Effector memory CD4-positive, alpha-beta T cell (primary cell): ENCODE measurements at regions not wholly inside any gene's neighbourhood (a gene's known extent, or its start where the extent isn't known, plus 50 kb on each side); places are given as distances from the start of the nearest gene placed in this dataset.

Experiments used
- DNase-seq, 3 donors: peaks; one replicate each; pipeline ENCODE4 v3.0.0-alpha.2; 2020
- H3K27ac ChIP-seq: 2 replicates; pipeline ENCODE4 v1.7.0; 2013; ENCODE audit warnings: mild to moderate bottlenecking, low read length, moderate library complexity; ENCODE audit not compliant: insufficient read depth, poor library complexity, severe bottlenecking
- H3K27me3 ChIP-seq: replicated peaks from 2 replicates; pipeline ENCODE4 v1.7.0; 2013; ENCODE audit warnings: mild to moderate bottlenecking, low read length; ENCODE audit not compliant: insufficient read depth, control insufficient read depth, poor library complexity, severe bottlenecking
- H3K36me3 ChIP-seq: 2 replicates; pipeline ENCODE4 v1.7.0; 2013; ENCODE audit warnings: mild to moderate bottlenecking, low read length, moderate library complexity; ENCODE audit not compliant: control insufficient read depth, insufficient read depth
- H3K4me1 ChIP-seq: 2 replicates; pipeline ENCODE4 v1.7.0; 2013; ENCODE audit warnings: low read length, mild to moderate bottlenecking; ENCODE audit not compliant: control insufficient read depth, insufficient read depth, poor library complexity, severe bottlenecking
- H3K4me3 ChIP-seq: 2 replicates; pipeline ENCODE4 v1.7.0; 2013; ENCODE audit warnings: low read length, low read depth, mild to moderate bottlenecking; ENCODE audit not compliant: insufficient read depth, poor library complexity, severe bottlenecking
- H3K9me3 ChIP-seq: 2 replicates; pipeline ENCODE4 v1.7.0; 2013; ENCODE audit warnings: mild to moderate bottlenecking, low read length, moderate library complexity; ENCODE audit not compliant: control insufficient read depth

- Histone ChIP-seq H3K36me3 (no peaks in the 10 kb centered on the region), H3K4me3 (no peak overlapping the region), H3K4me1 (no peaks in the 10 kb centered on the region), H3K27ac (no peak overlapping the region), H3K27me3 (no peaks in the 10 kb centered on the region), H3K9me3 (no peaks in the 10 kb centered on the region)
- no peak for DNase-seq
Measured at GRCh38 chr16:79848719-79849118, 248.2 kb upstream of the MAF start.

GRCh38 chr16:79847569-79847968 lies 247.0 kb upstream of the MAF start:
- H3K27me3 ChIP-seq = no peaks in the 10 kb centered on the region
- H3K27ac ChIP-seq = no peak overlapping the region
- H3K4me1 ChIP-seq = no peaks in the 10 kb centered on the region
- H3K9me3 ChIP-seq = no peaks in the 10 kb centered on the region
- H3K4me3 ChIP-seq = no peak overlapping the region
- DNase-seq = no peak
- H3K36me3 ChIP-seq = no peaks in the 10 kb centered on the region

GRCh38 chr16:79847101-79847500 lies 246.6 kb upstream of the MAF start:
- Histone ChIP-seq H3K4me1 (no peaks in the 10 kb centered on the region), H3K9me3 (no peaks in the 10 kb centered on the region), H3K27me3 (no peaks in the 10 kb centered on the region), H3K27ac (no peak overlapping the region), H3K36me3 (no peaks in the 10 kb centered on the region), H3K4me3 (no peak overlapping the region)
- DNase-seq = no peak

- no peak for DNase-seq
- Histone ChIP-seq H3K4me1 (no peaks in the 10 kb centered on the region), H3K27me3 (no peaks in the 10 kb centered on the region), H3K27ac (no peak overlapping the region), H3K4me3 (no peak overlapping the region), H3K36me3 (no peaks in the 10 kb centered on the region), H3K9me3 (no peaks in the 10 kb centered on the region)
Measured at GRCh38 chr16:79845734-79846135, 245.2 kb upstream of the MAF start.

- Histone ChIP-seq H3K4me1 (no peaks in the 10 kb centered on the region), H3K4me3 (no peak overlapping the region), H3K9me3 (no peaks in the 10 kb centered on the region), H3K27me3 (no peaks in the 10 kb centered on the region), H3K36me3 (no peaks in the 10 kb centered on the region), H3K27ac (no peak overlapping the region)
- DNase-seq = no peak
Measured at GRCh38 chr16:79845033-79845733, 244.6 kb upstream of the MAF start.

- no peak for DNase-seq
- no peaks in the 10 kb centered on the region for H3K9me3 ChIP-seq
Measured at GRCh38 chr16:79844603-79845002, 244.1 kb upstream of the MAF start.

GRCh38 chr16:79843631-79844043 lies 243.1 kb upstream of the MAF start:
- H3K27me3 ChIP-seq = no peaks in the 10 kb centered on the region
- H3K4me1 ChIP-seq = no peaks in the 10 kb centered on the region
- no peak overlapping the region for H3K4me3 ChIP-seq
- H3K27ac ChIP-seq = no peak overlapping the region
- no peaks in the 10 kb centered on the region for H3K36me3 ChIP-seq
- DNase-seq = no peak
- no peaks in the 10 kb centered on the region for H3K9me3 ChIP-seq

More at GRCh38 chr16:79844603-79845002, 244.1 kb upstream of the MAF start:
- Histone ChIP-seq H3K27ac (no peak overlapping the region), H3K4me3 (no peak overlapping the region), H3K36me3 (no peaks in the 10 kb centered on the region), H3K27me3 (no peaks in the 10 kb centered on the region), H3K4me1 (no peaks in the 10 kb centered on the region)

DNA sequence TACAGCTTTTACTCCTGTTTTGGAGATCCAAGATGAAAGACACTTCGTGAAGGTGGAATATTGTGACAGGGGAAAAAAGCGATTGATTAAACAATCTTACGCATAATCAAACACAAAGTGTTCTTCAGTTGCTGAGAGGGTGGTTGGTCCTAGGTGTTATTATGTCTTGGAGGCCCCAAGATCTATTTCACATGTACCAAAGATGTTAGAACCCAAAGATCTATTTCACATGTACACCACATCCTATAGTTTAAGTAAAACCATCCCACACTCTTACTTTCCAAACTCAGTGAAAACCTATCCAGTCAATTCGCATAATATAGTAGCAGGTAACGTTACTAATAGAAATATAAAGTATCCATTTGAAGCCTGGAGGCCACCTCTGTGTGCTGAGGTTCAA lies 242.6 kb upstream of the MAF start:
- no peak for DNase-seq
- Histone ChIP-seq H3K27me3 (no peaks in the 10 kb centered on the region), H3K27ac (no peak overlapping the region), H3K4me3 (no peak overlapping the region), H3K36me3 (no peaks in the 10 kb centered on the region), H3K4me1 (no peaks in the 10 kb centered on the region), H3K9me3 (no peaks in the 10 kb centered on the region)

GRCh38 chr16:79842197-79842596 lies 241.7 kb upstream of the MAF start:
- Histone ChIP-seq H3K27ac (no peak overlapping the region), H3K4me3 (no peak overlapping the region), H3K27me3 (no peaks in the 10 kb centered on the region), H3K9me3 (no peaks in the 10 kb centered on the region), H3K36me3 (no peaks in the 10 kb centered on the region), H3K4me1 (no peaks in the 10 kb centered on the region)
- no peak for DNase-seq

DNA sequence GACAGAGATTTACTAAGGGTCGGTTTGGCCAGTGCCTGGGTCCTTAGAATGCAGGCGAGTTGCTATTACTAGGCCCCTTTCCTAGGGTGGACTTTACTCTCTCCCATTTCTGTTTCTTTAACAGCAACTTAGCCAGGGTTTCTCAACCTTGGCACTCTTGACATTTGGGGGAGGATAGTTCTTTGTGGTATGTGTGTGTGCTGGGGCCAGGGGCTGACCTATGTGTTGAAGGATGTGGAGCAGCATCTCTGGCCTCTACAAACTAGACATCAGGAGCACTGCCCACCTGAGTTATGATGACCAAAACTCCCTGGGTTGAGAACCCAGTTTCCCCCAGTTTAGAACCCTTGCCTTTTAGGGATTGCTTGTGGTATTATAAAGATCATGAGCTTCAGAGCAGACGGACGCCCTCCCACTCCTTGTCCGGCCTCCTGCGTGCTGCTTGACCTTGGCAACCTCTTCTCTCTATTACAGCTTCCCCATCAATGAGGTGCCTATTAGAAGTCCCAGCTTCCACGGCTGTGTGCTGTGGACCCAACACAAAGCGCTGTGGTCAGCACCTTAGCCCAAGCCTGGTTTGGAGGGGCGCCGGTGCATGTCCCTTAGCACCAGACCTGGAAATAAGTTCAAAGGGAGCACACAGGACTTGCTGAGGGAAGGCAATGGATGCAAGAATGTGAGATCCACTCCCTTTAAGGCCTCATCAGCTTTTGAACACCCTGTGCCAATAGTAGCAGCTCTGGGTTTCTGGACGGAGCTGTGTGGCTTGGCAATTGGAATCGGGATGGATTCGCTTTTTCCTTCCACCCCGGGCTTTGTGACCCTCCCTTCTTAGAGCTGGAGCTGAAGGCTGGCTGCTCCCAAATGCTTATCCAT lies 239.2 kb upstream of the MAF start:
- Histone ChIP-seq H3K4me3 (no peak overlapping the region), H3K27ac (no peak overlapping the region), H3K4me1 (no peaks in the 10 kb centered on the region), H3K27me3 (no peaks in the 10 kb centered on the region), H3K9me3 (no peaks in the 10 kb centered on the region), H3K36me3 (no peaks in the 10 kb centered on the region)
- DNase-seq = no peak
